ENCODE measurements at regions not wholly inside any gene's neighbourhood (a gene's known extent, or its start where the extent isn't known, plus 50 kb on each side); places are given as distances from the start of the nearest gene placed in this dataset.

GRCh38 chr2:226364217-226364616 lies 435.4 kb downstream of the IRS1 start:
- DNase-seq: no peak
- no peak overlapping the region for H3K27ac ChIP-seq
- H3K36me3 ChIP-seq: no peaks in the 10 kb centered on the region
- TF ChIP-seq CTCF (IDR thresholded peaks at IDR 0.05; ENCODE audit: low read depth, low read length): no peak
- H3K4me3 ChIP-seq (ENCODE audit: low read depth, low read length): no peak overlapping the region
- no peaks in the 10 kb centered on the region for H3K9me3 ChIP-seq (ENCODE audit: severe bottlenecking)
- no peaks in the 10 kb centered on the region for H3K27me3 ChIP-seq (ENCODE audit: insufficient read depth, low read depth, severe bottlenecking)

- no peaks in the 10 kb centered on the region for H3K36me3 ChIP-seq
- no peak for DNase-seq
- no peak overlapping the region for H3K27ac ChIP-seq
- H3K4me3 ChIP-seq (ENCODE audit: low read depth, low read length): no peak overlapping the region
- H3K27me3 ChIP-seq (ENCODE audit: insufficient read depth, low read depth, severe bottlenecking): no peaks in the 10 kb centered on the region
- TF ChIP-seq CTCF (IDR thresholded peaks at IDR 0.05; ENCODE audit: low read depth, low read length): no peak
- H3K9me3 ChIP-seq (ENCODE audit: severe bottlenecking): no peaks in the 10 kb centered on the region
Observed at GRCh38 chr2:226362980-226363379, 436.6 kb downstream of the IRS1 start.

- no peaks in the 10 kb centered on the region for H3K9me3 ChIP-seq (ENCODE audit: severe bottlenecking)
- H3K4me3 ChIP-seq (ENCODE audit: low read depth, low read length): no peak overlapping the region
- no peaks in the 10 kb centered on the region for H3K36me3 ChIP-seq
- TF ChIP-seq CTCF (IDR thresholded peaks at IDR 0.05; ENCODE audit: low read depth, low read length): no peak
- no peak overlapping the region for H3K27ac ChIP-seq
- H3K27me3 ChIP-seq (ENCODE audit: insufficient read depth, low read depth, severe bottlenecking): no peaks in the 10 kb centered on the region
- DNase-seq: no peak
Observed at GRCh38 chr2:226360658-226361057, 439.0 kb downstream of the IRS1 start.

- Histone ChIP-seq H3K36me3 (no peaks in the 10 kb centered on the region), H3K27me3 (ENCODE audit: insufficient read depth, low read depth, severe bottlenecking) (no peaks in the 10 kb centered on the region), H3K9me3 (ENCODE audit: severe bottlenecking) (no peaks in the 10 kb centered on the region), H3K27ac (no peak overlapping the region), H3K4me3 (ENCODE audit: low read depth, low read length) (no peak overlapping the region)
- DNase-seq: no peak
- no peak for TF ChIP-seq CTCF (IDR thresholded peaks at IDR 0.05; ENCODE audit: low read depth, low read length)
Observed at GRCh38 chr2:226358688-226359087, 440.9 kb downstream of the IRS1 start.

GRCh38 chr2:226357816-226358215 lies 441.8 kb downstream of the IRS1 start:
- Histone ChIP-seq H3K36me3 (no peaks in the 10 kb centered on the region), H3K27me3 (ENCODE audit: insufficient read depth, low read depth, severe bottlenecking) (no peaks in the 10 kb centered on the region), H3K4me3 (ENCODE audit: low read depth, low read length) (no peak overlapping the region), H3K27ac (no peak overlapping the region), H3K9me3 (ENCODE audit: severe bottlenecking) (no peaks in the 10 kb centered on the region)
- DNase-seq: no peak
- TF ChIP-seq CTCF (IDR thresholded peaks at IDR 0.05; ENCODE audit: low read depth, low read length): no peak

- Histone ChIP-seq H3K36me3 (no peaks in the 10 kb centered on the region), H3K4me3 (ENCODE audit: low read depth, low read length) (no peak overlapping the region), H3K9me3 (ENCODE audit: severe bottlenecking) (no peaks in the 10 kb centered on the region), H3K27ac (no peak overlapping the region), H3K27me3 (ENCODE audit: insufficient read depth, low read depth, severe bottlenecking) (no peaks in the 10 kb centered on the region)
- no peak for TF ChIP-seq CTCF (IDR thresholded peaks at IDR 0.05; ENCODE audit: low read depth, low read length)
- DNase-seq: no peak
Observed at GRCh38 chr2:226355600-226355999, 444.0 kb downstream of the IRS1 start.

Data from WERI-Rb-1 (cell line).